ENCODE measurements at regions not wholly inside any gene's neighbourhood (a gene's known extent, or its start where the extent isn't known, plus 50 kb on each side); places are given as distances from the start of the nearest gene placed in this dataset.

GRCh38 chr2:71882949-71883472, 264.7 kb downstream of the CYP26B1 start (continued):
- no peak for TF ChIP-seq MIER1 (IDR thresholded peaks at IDR 0.05; ENCODE audit: low read depth)
- no peak for TF ChIP-seq EZH2 (IDR thresholded peaks at IDR 0.05; ENCODE audit: borderline replicate concordance, low read depth, low read length)
- no peak for TF ChIP-seq UBTF (IDR thresholded peaks at IDR 0.05; ENCODE audit: borderline replicate concordance in 1 of 2, low read depth in 2 of 2, low read length in 2 of 2)
- TF ChIP-seq SMARCA5 (IDR thresholded peaks at IDR 0.05) = no peak
- TF ChIP-seq ZNF512 (tag; IDR thresholded peaks at IDR 0.05) = no peak
- peak; percentile 99 for TF ChIP-seq HMGN3 (IDR thresholded peaks at IDR 0.05; ENCODE audit: borderline replicate concordance, extremely low read depth, insufficient read length, low read depth, low read length)
- TF ChIP-seq CBFB (CRISPR knock-in tag; IDR thresholded peaks at IDR 0.05) = no peak; the same call in 1 of the 2 replicates
- TF ChIP-seq ZNF175 (CRISPR knock-in tag; IDR thresholded peaks at IDR 0.05; ENCODE audit: low read depth) = peak; percentile 98
- no peak for TF ChIP-seq DEAF1 (CRISPR knock-in tag; IDR thresholded peaks at IDR 0.05)
- peak; percentile 99 for TF ChIP-seq KLF16 (IDR thresholded peaks at IDR 0.05)
- peak; percentile 96 for TF ChIP-seq CUX1 (CRISPR knock-in tag; IDR thresholded peaks at IDR 0.05)
- peak; percentile 89; the same call in 1 of the 2 replicates for TF ChIP-seq JUN (IDR thresholded peaks at IDR 0.05; ENCODE audit: borderline replicate concordance, low read depth, low read length)
- TF ChIP-seq JUN (CRISPR knock-in tag; IDR thresholded peaks at IDR 0.05; ENCODE audit: borderline replicate concordance) = no peak
- peak; percentile 85 for TF ChIP-seq CREM (IDR thresholded peaks at IDR 0.05; ENCODE audit: low read depth)
- 0 out of 2 replicates have a peak, but pooled peaks have one; percentile 40 for TF ChIP-seq XRCC5 (IDR thresholded peaks at IDR 0.05; ENCODE audit: low read depth, low read length)
- peak; percentile 98 for TF ChIP-seq TEAD4 (IDR thresholded peaks at IDR 0.05; ENCODE audit: low read length)
- no peak for TF ChIP-seq TEAD4 (CRISPR knock-in tag; IDR thresholded peaks at IDR 0.05; ENCODE audit: borderline replicate concordance)
- peak in 1 of 2 experiments; percentile 89; a peak in 2 of 4 replicates for TF ChIP-seq NONO (IDR thresholded peaks at IDR 0.05; ENCODE audit: low read depth in 2 of 2, low read length in 1 of 2)

Data from K562 (cell line).